PC-3 (cell line): ENCODE measurements at regions not wholly inside any gene's neighbourhood (a gene's known extent, or its start where the extent isn't known, plus 50 kb on each side); places are given as distances from the start of the nearest gene placed in this dataset.

ENCODE experiments used
- CTCF ChIP-seq: fragments of 300-600 bp; sonication (generic); conservative IDR thresholded peaks from 2 replicates; pipeline ENCODE4 v1.5.1; 2017; ENCODE audit warnings: antibody characterized with exemption, low read depth, mild to moderate bottlenecking, low read length
- EZH2 ChIP-seq: fragments of 300-600 bp; sonication (generic); IDR thresholded peaks from one replicate; pipeline ENCODE4 v1.6.1; 2017; ENCODE audit warnings: antibody characterized with exemption, mild to moderate bottlenecking, low read length; ENCODE audit not compliant: unreplicated experiment
- EZH2phosphoT487 ChIP-seq: fragments of 300-600 bp; sonication (generic); IDR thresholded peaks from 2 replicates; pipeline ENCODE4 v1.6.1; 2018; ENCODE audit warnings: mild to moderate bottlenecking, antibody characterized with exemption, low read length, borderline replicate concordance

GRCh38 chr3:87161013-87161412 lies 66.1 kb upstream of the CHMP2B start:
- TF ChIP-seq EZH2 (no peak), CTCF (no peak), EZH2phosphoT487 (no peak)
